Ishikawa (cell line): ENCODE measurements at regions not wholly inside any gene's neighbourhood (a gene's known extent, or its start where the extent isn't known, plus 50 kb on each side); places are given as distances from the start of the nearest gene placed in this dataset.

Experiments used
- CREB1 ChIP-seq: IDR thresholded peaks from 2 replicates; pipeline ENCODE4 v1.6.1; 2012; ENCODE audit warnings: low read depth
- EGR1 ChIP-seq: IDR thresholded peaks from 2 replicates; pipeline ENCODE4 v1.6.1; 2012
- EP300 ChIP-seq: IDR thresholded peaks from 2 replicates; pipeline ENCODE4 v1.6.1; 2012; ENCODE audit warnings: borderline replicate concordance
- RAD21 ChIP-seq: IDR thresholded peaks from 2 replicates; pipeline ENCODE4 v1.6.1; 2012; ENCODE audit warnings: low read depth
- YY1 ChIP-seq: IDR thresholded peaks from 2 replicates; pipeline ENCODE4 v1.6.1; 2012; ENCODE audit warnings: low read depth
- ZBTB7A ChIP-seq: IDR thresholded peaks from 2 replicates; pipeline ENCODE4 v1.6.1; 2012; ENCODE audit warnings: low read depth
- TF ChIP-seq, protein P1 (sequence below): IDR thresholded peaks from 2 replicates; pipeline ENCODE4 v1.6.1; 2012; ENCODE audit warnings: low read depth, mild to moderate bottlenecking

DNA sequence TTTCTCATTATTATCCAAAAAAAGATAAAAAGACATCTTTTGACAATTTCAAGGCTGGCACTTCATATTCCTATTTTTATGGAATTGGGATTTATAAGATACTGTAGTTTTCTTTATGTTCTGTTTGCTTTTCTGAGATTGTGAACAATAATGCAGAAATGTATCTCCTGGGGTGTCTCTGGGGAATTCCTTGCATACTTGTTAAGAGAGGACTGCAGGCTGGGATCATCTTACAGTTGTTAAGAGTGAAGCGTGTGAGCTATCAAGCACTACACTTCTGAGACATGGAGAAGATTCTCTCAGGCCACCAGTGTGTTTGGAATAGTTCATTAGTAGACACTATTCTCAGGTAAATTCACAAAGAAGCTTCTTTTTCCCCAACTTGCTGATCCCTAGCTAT, 963.3 kb upstream of the GJE1 start:
- TF ChIP-seq, protein P1, sequence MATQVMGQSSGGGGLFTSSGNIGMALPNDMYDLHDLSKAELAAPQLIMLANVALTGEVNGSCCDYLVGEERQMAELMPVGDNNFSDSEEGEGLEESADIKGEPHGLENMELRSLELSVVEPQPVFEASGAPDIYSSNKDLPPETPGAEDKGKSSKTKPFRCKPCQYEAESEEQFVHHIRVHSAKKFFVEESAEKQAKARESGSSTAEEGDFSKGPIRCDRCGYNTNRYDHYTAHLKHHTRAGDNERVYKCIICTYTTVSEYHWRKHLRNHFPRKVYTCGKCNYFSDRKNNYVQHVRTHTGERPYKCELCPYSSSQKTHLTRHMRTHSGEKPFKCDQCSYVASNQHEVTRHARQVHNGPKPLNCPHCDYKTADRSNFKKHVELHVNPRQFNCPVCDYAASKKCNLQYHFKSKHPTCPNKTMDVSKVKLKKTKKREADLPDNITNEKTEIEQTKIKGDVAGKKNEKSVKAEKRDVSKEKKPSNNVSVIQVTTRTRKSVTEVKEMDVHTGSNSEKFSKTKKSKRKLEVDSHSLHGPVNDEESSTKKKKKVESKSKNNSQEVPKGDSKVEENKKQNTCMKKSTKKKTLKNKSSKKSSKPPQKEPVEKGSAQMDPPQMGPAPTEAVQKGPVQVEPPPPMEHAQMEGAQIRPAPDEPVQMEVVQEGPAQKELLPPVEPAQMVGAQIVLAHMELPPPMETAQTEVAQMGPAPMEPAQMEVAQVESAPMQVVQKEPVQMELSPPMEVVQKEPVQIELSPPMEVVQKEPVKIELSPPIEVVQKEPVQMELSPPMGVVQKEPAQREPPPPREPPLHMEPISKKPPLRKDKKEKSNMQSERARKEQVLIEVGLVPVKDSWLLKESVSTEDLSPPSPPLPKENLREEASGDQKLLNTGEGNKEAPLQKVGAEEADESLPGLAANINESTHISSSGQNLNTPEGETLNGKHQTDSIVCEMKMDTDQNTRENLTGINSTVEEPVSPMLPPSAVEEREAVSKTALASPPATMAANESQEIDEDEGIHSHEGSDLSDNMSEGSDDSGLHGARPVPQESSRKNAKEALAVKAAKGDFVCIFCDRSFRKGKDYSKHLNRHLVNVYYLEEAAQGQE: no peak
- TF ChIP-seq RAD21 (no peak), ZBTB7A (no peak), EP300 (no peak), CREB1 (no peak), EGR1 (no peak), YY1 (no peak)
